GM21367 (cell line): ENCODE measurements at regions not wholly inside any gene's neighbourhood (a gene's known extent, or its start where the extent isn't known, plus 50 kb on each side); places are given as distances from the start of the nearest gene placed in this dataset.
"Not testable (repeated sequence)": the region's sequence is repeated elsewhere in the genome, so short reads cannot be mapped to it uniquely, and the experiment has no call there.

Experiments used
- ATAC-seq: cut with Tn5 transposase; IDR thresholded peaks from one replicate; pipeline ENCODE4 v1.9.1; 2021; ENCODE audit not compliant: unreplicated experiment

GRCh38 chr11:115632061-115632460 is 127.8 kb upstream of the CADM1 start:
- no peak for ATAC-seq

GRCh38 chr11:115631609-115632008 is 127.4 kb upstream of the CADM1 start:
- ATAC-seq, result no peak

GRCh38 chr11:115630214-115630613 is 126.0 kb upstream of the CADM1 start:
- ATAC-seq, result no peak

- ATAC-seq, result no peak
Measured at GRCh38 chr11:115629456-115630015, 125.3 kb upstream of the CADM1 start.

GRCh38 chr11:115627666-115628460 is 123.6 kb upstream of the CADM1 start:
- ATAC-seq, result no peak

GRCh38 chr11:115627071-115627470 is 122.9 kb upstream of the CADM1 start:
- ATAC-seq, result no peak

- no peak for ATAC-seq
Measured at GRCh38 chr11:115626414-115626813, 122.2 kb upstream of the CADM1 start.

GRCh38 chr11:115625502-115625901 is 121.3 kb upstream of the CADM1 start:
- no peak for ATAC-seq

- ATAC-seq, result no peak
Measured at GRCh38 chr11:115624065-115624464, 119.8 kb upstream of the CADM1 start.

- no peak for ATAC-seq
Measured at GRCh38 chr11:115623021-115623451, 118.8 kb upstream of the CADM1 start.

- ATAC-seq, result no peak
Measured at GRCh38 chr11:115618428-115618827, 114.2 kb upstream of the CADM1 start.

- no peak for ATAC-seq
Measured at GRCh38 chr11:115617767-115618166, 113.6 kb upstream of the CADM1 start.

GRCh38 chr11:115616971-115617370 is 112.8 kb upstream of the CADM1 start:
- ATAC-seq, result no peak

- no peak for ATAC-seq
Measured at GRCh38 chr11:115613986-115614632, 109.9 kb upstream of the CADM1 start.

GRCh38 chr11:115613004-115613403 is 108.8 kb upstream of the CADM1 start:
- ATAC-seq, result no peak

- ATAC-seq, result no peak
Measured at GRCh38 chr11:115612046-115612730, 108.0 kb upstream of the CADM1 start.

- no peak for ATAC-seq
Measured at GRCh38 chr11:115611343-115611742, 107.1 kb upstream of the CADM1 start.

GRCh38 chr11:115610908-115611307 is 106.7 kb upstream of the CADM1 start:
- ATAC-seq, result no peak

GRCh38 chr11:115610234-115610633 is 106.0 kb upstream of the CADM1 start:
- not testable (repeated sequence) for ATAC-seq

GRCh38 chr11:115608976-115609375 is 104.8 kb upstream of the CADM1 start:
- ATAC-seq, result no peak

GRCh38 chr11:115607621-115608221 is 103.5 kb upstream of the CADM1 start:
- ATAC-seq, result no peak
